Immature natural killer cell (primary cell): ENCODE measurements at regions not wholly inside any gene's neighbourhood (a gene's known extent, or its start where the extent isn't known, plus 50 kb on each side); places are given as distances from the start of the nearest gene placed in this dataset.

Experiments
- DNase-seq, 3 donors: peaks; one replicate each; pipeline ENCODE4 v3.0.0; 2022; ENCODE audit warnings: mixed read lengths in 1 of 3
- H3K27ac Mint-ChIP-seq, 6 donors: one replicate each; pipeline ENCODE4 v1.8.0; 2020; ENCODE audit warnings: mixed read lengths in 6 of 6, mild to moderate bottlenecking in 5 of 6, inconsistent platforms in 4 of 6, moderate library complexity in 3 of 6
- H3K27me3 Mint-ChIP-seq, 3 donors: one replicate each; pipeline ENCODE4 v1.8.0; 2020 to 2021; ENCODE audit warnings: low read depth in 3 of 3, mild to moderate bottlenecking in 3 of 3, mixed read lengths in 3 of 3, moderate library complexity in 3 of 3, inconsistent platforms in 1 of 3
- H3K36me3 Mint-ChIP-seq, 3 donors: one replicate each; pipeline ENCODE4 v1.8.0; 2020; ENCODE audit warnings: mixed read lengths in 3 of 3, inconsistent platforms in 2 of 3, mild to moderate bottlenecking in 2 of 3
- H3K4me1 Mint-ChIP-seq, 2 donors: one replicate each; pipeline ENCODE4 v1.8.0; 2020; ENCODE audit warnings: inconsistent platforms in 2 of 2, mild to moderate bottlenecking in 2 of 2, mixed read lengths in 2 of 2, moderate library complexity in 1 of 2
- H3K4me3 Mint-ChIP-seq, 5 donors: one replicate each; pipeline ENCODE4 v1.8.0; 2020; ENCODE audit warnings: mild to moderate bottlenecking in 5 of 5, mixed read lengths in 5 of 5, inconsistent platforms in 3 of 5, moderate library complexity in 3 of 5
- H3K9me3 Mint-ChIP-seq, 6 donors: one replicate each; pipeline ENCODE4 v1.8.0; 2020; ENCODE audit warnings: mild to moderate bottlenecking in 6 of 6, mixed read lengths in 6 of 6, inconsistent platforms in 4 of 6, moderate library complexity in 3 of 6

GRCh38 chr6:90428514-90428913, 131.9 kb upstream of the BACH2 start:
- peaks cover 0 to 16% (median 13%) of the 10 kb centered on the region in 6 donors for H3K9me3 Mint-ChIP-seq
- H3K27me3 Mint-ChIP-seq, result peaks cover 3 to 6% (median 3%) of the 10 kb centered on the region in 3 donors
- no peak for DNase-seq
- H3K36me3 Mint-ChIP-seq, result peaks cover 4 to 9% (median 6%) of the 10 kb centered on the region in 3 donors
- no peak overlapping the region for H3K4me3 Mint-ChIP-seq
- no peak overlapping the region for H3K27ac Mint-ChIP-seq
- H3K4me1 Mint-ChIP-seq, result peaks cover 12 to 22% of the 10 kb centered on the region in 2 donors

- Mint-ChIP-seq H3K9me3 (peaks cover 0 to 10% (median 8%) of the 10 kb centered on the region in 6 donors), H3K27ac (peak overlapping the region; percentile 87 to 95 (median 91)), H3K27me3 (peaks cover 3 to 4% (median 3%) of the 10 kb centered on the region in 3 donors), H3K4me1 (peaks cover 12 to 22% of the 10 kb centered on the region in 2 donors), H3K36me3 (peaks cover 0 to 6% (median under 1%) of the 10 kb centered on the region in 3 donors), H3K4me3 (peak overlapping the region; percentile 55 to 81 (median 73))
- peak; percentile 71 to 78 (median 75) for DNase-seq
These were observed 128.6 kb upstream of the BACH2 start for GRCh38 chr6:90425161-90425641.

GRCh38 chr6:90424580-90424979, 127.9 kb upstream of the BACH2 start:
- peak overlapping the region in 2 of 5 donors; percentile 18 to 33 for H3K4me3 Mint-ChIP-seq
- H3K27ac Mint-ChIP-seq, result peak overlapping the region; percentile 56 to 95 (median 76)
- peaks cover 0 to 5% (median 4%) of the 10 kb centered on the region in 6 donors for H3K9me3 Mint-ChIP-seq
- DNase-seq, result no peak
- peaks cover 12 to 22% of the 10 kb centered on the region in 2 donors for H3K4me1 Mint-ChIP-seq
- peaks cover 0 to 3% (median 0%) of the 10 kb centered on the region in 3 donors for H3K36me3 Mint-ChIP-seq
- H3K27me3 Mint-ChIP-seq, result peaks cover 3 to 4% (median 3%) of the 10 kb centered on the region in 3 donors

GRCh38 chr6:90421666-90422065, 125.0 kb upstream of the BACH2 start:
- H3K36me3 Mint-ChIP-seq, result peaks cover 0 to 4% (median 0%) of the 10 kb centered on the region in 3 donors
- H3K27me3 Mint-ChIP-seq, result peaks cover 0 to 6% (median 3%) of the 10 kb centered on the region in 3 donors
- no peaks in the 10 kb centered on the region for H3K9me3 Mint-ChIP-seq
- H3K4me1 Mint-ChIP-seq, result peaks cover 12 to 22% of the 10 kb centered on the region in 2 donors
- DNase-seq, result no peak
- no peak overlapping the region for H3K4me3 Mint-ChIP-seq
- no peak overlapping the region for H3K27ac Mint-ChIP-seq

- no peak for DNase-seq
- Mint-ChIP-seq H3K4me3 (no peak overlapping the region), H3K36me3 (peaks cover 0 to 4% (median 0%) of the 10 kb centered on the region in 3 donors), H3K4me1 (peaks cover 10 to 17% of the 10 kb centered on the region in 2 donors), H3K27me3 (peaks cover 0 to 9% (median 3%) of the 10 kb centered on the region in 3 donors), H3K9me3 (no peaks in the 10 kb centered on the region), H3K27ac (peak overlapping the region in 1 of 6 donors; percentile 54)
These were observed 123.9 kb upstream of the BACH2 start for GRCh38 chr6:90420500-90420899.

GRCh38 chr6:90417385-90417784, 120.7 kb upstream of the BACH2 start:
- Mint-ChIP-seq H3K4me3 (no peak overlapping the region), H3K27ac (no peak overlapping the region), H3K36me3 (peaks cover 4% of the 10 kb centered on the region in 3 donors), H3K4me1 (peaks cover 14 to 16% of the 10 kb centered on the region in 2 donors), H3K27me3 (peaks cover 9 to 18% (median 17%) of the 10 kb centered on the region in 3 donors), H3K9me3 (peaks cover 0 to 6% (median 1%) of the 10 kb centered on the region in 6 donors)
- DNase-seq, result no peak

- Mint-ChIP-seq H3K27me3 (peaks cover 9 to 18% (median 17%) of the 10 kb centered on the region in 3 donors), H3K4me1 (peaks cover 16% of the 10 kb centered on the region in 2 donors), H3K27ac (peak overlapping the region in 1 of 6 donors; percentile 11), H3K36me3 (peaks cover 4% of the 10 kb centered on the region in 3 donors), H3K4me3 (no peak overlapping the region), H3K9me3 (peaks cover 0 to 6% (median 1%) of the 10 kb centered on the region in 6 donors)
- no peak for DNase-seq
These were observed 119.7 kb upstream of the BACH2 start for GRCh38 chr6:90416322-90416721.

- Mint-ChIP-seq H3K4me3 (no peak overlapping the region), H3K4me1 (peaks cover 16% of the 10 kb centered on the region in 2 donors), H3K36me3 (peaks cover 4% of the 10 kb centered on the region in 3 donors), H3K27ac (peak overlapping the region in 2 of 6 donors; percentile 18 to 61), H3K27me3 (peaks cover 9 to 18% (median 17%) of the 10 kb centered on the region in 3 donors), H3K9me3 (peaks cover 0 to 6% (median 1%) of the 10 kb centered on the region in 6 donors)
- DNase-seq, result no peak
These were observed 118.5 kb upstream of the BACH2 start for GRCh38 chr6:90415178-90415577.

- Mint-ChIP-seq H3K4me1 (peaks cover 16% of the 10 kb centered on the region in 2 donors), H3K27ac (peak overlapping the region; percentile 47 to 99 (median 90)), H3K4me3 (peak overlapping the region in 4 of 5 donors; percentile 57 to 82 (median 78))
These were observed 117.7 kb upstream of the BACH2 start for GRCh38 chr6:90414352-90414751.

GRCh38 chr6:90413867-90414266, 117.2 kb upstream of the BACH2 start:
- peaks cover 16% of the 10 kb centered on the region in 2 donors for H3K4me1 Mint-ChIP-seq
- peaks cover 3 to 4% (median 4%) of the 10 kb centered on the region in 3 donors for H3K36me3 Mint-ChIP-seq

More at GRCh38 chr6:90414352-90414751, 117.7 kb upstream of the BACH2 start:
- peaks cover 0 to 6% (median 1%) of the 10 kb centered on the region in 6 donors for H3K9me3 Mint-ChIP-seq
- H3K36me3 Mint-ChIP-seq, result peaks cover 4% of the 10 kb centered on the region in 3 donors
- peaks cover 10 to 18% (median 17%) of the 10 kb centered on the region in 3 donors for H3K27me3 Mint-ChIP-seq
- no peak for DNase-seq

GRCh38 chr6:90413396-90413795, 116.8 kb upstream of the BACH2 start:
- peaks cover 0 to 6% (median 1%) of the 10 kb centered on the region in 6 donors for H3K9me3 Mint-ChIP-seq
- H3K4me3 Mint-ChIP-seq, result peak overlapping the region; percentile 57 to 82 (median 77)
- H3K27ac Mint-ChIP-seq, result peak overlapping the region; percentile 69 to 99 (median 90)
- H3K27me3 Mint-ChIP-seq, result peaks cover 10 to 17% (median 16%) of the 10 kb centered on the region in 3 donors
- DNase-seq, result no peak
- peaks cover 16% of the 10 kb centered on the region in 2 donors for H3K4me1 Mint-ChIP-seq
- H3K36me3 Mint-ChIP-seq, result peaks cover 0 to 4% (median 4%) of the 10 kb centered on the region in 3 donors

More at GRCh38 chr6:90413867-90414266, 117.2 kb upstream of the BACH2 start:
- Mint-ChIP-seq H3K4me3 (peak overlapping the region; percentile 57 to 82 (median 77)), H3K9me3 (peaks cover 0 to 6% (median 1%) of the 10 kb centered on the region in 6 donors), H3K27me3 (peaks cover 10 to 17% (median 17%) of the 10 kb centered on the region in 3 donors), H3K27ac (peak overlapping the region; percentile 47 to 99 (median 90))
- DNase-seq, result peak; percentile 76 to 84 (median 77)

GRCh38 chr6:90412538-90413369, 116.1 kb upstream of the BACH2 start:
- H3K27ac Mint-ChIP-seq, result peak overlapping the region; percentile 62 to 86 (median 73)
- no peak for DNase-seq
- peaks cover 16% of the 10 kb centered on the region in 2 donors for H3K4me1 Mint-ChIP-seq
- H3K36me3 Mint-ChIP-seq, result peaks cover 0 to 4% (median 4%) of the 10 kb centered on the region in 3 donors
- H3K4me3 Mint-ChIP-seq, result peak overlapping the region in 1 of 5 donors; percentile 39
- peaks cover 0 to 6% (median 1%) of the 10 kb centered on the region in 6 donors for H3K9me3 Mint-ChIP-seq
- H3K27me3 Mint-ChIP-seq, result peaks cover 10 to 17% (median 16%) of the 10 kb centered on the region in 3 donors

GRCh38 chr6:90411292-90411781, 114.7 kb upstream of the BACH2 start:
- peaks cover 10 to 17% (median 16%) of the 10 kb centered on the region in 3 donors for H3K27me3 Mint-ChIP-seq
- H3K9me3 Mint-ChIP-seq, result peaks cover 0 to 6% (median 1%) of the 10 kb centered on the region in 6 donors
- peaks cover 0 to 4% (median 4%) of the 10 kb centered on the region in 3 donors for H3K36me3 Mint-ChIP-seq
- no peak overlapping the region for H3K4me3 Mint-ChIP-seq
- peak overlapping the region in 4 of 6 donors; percentile 35 to 83 (median 42) for H3K27ac Mint-ChIP-seq
- peaks cover 19 to 23% of the 10 kb centered on the region in 2 donors for H3K4me1 Mint-ChIP-seq
- no peak for DNase-seq
